NB4 (cell line): ENCODE measurements at regions not wholly inside any gene's neighbourhood (a gene's known extent, or its start where the extent isn't known, plus 50 kb on each side); places are given as distances from the start of the nearest gene placed in this dataset.

Source experiments
- DNase-seq: peaks from one replicate; pipeline ENCODE4 v3.0.0; 2010; ENCODE audit warnings: low read depth
- H3K4me3 ChIP-seq: one replicate; pipeline ENCODE4 v1.5.1; 2011; ENCODE audit warnings: mild to moderate bottlenecking, low read depth, low read length, moderate library complexity
- MYC ChIP-seq: IDR thresholded peaks from 2 replicates; pipeline ENCODE4 v1.6.1; 2011; ENCODE audit warnings: low read depth, low read length
- POLR2A ChIP-seq: IDR thresholded peaks from 2 replicates; pipeline ENCODE4 v1.6.1; 2011; ENCODE audit warnings: mild to moderate bottlenecking; ENCODE audit not compliant: insufficient read length; ENCODE audit errors: extremely low read depth
- TF ChIP-seq, protein P1 (sequence below): IDR thresholded peaks from one replicate; pipeline ENCODE4 v1.5.1; 2012; ENCODE audit warnings: low read depth, low read length
- TF ChIP-seq, protein P2 (sequence below): IDR thresholded peaks from 2 replicates; pipeline ENCODE4 v1.6.1; 2011; ENCODE audit warnings: low read depth, low read length

DNA sequence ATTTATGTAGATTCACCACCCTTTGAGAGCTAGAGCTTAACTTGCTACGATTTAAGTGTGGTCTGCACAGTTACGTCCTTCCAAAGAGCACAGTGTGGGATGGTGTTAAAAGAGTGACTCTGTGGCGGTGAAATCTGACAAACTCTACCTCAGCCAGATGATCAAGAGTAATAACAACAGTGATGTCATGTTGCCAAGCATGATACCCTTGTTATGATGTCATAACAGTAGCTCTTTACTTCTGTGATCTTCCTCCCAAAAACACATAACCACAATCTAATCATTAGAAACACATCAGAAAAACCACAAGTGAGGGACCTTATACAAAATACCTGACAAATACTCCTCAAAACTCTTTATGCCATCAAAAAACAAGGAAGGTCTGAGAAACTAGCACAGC lies 649.3 kb downstream of the POM121L12 start:
- DNase-seq, result no peak
- H3K4me3 ChIP-seq, result no peak overlapping the region
- TF ChIP-seq, protein P1, sequence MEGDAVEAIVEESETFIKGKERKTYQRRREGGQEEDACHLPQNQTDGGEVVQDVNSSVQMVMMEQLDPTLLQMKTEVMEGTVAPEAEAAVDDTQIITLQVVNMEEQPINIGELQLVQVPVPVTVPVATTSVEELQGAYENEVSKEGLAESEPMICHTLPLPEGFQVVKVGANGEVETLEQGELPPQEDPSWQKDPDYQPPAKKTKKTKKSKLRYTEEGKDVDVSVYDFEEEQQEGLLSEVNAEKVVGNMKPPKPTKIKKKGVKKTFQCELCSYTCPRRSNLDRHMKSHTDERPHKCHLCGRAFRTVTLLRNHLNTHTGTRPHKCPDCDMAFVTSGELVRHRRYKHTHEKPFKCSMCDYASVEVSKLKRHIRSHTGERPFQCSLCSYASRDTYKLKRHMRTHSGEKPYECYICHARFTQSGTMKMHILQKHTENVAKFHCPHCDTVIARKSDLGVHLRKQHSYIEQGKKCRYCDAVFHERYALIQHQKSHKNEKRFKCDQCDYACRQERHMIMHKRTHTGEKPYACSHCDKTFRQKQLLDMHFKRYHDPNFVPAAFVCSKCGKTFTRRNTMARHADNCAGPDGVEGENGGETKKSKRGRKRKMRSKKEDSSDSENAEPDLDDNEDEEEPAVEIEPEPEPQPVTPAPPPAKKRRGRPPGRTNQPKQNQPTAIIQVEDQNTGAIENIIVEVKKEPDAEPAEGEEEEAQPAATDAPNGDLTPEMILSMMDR, result no peak
- TF ChIP-seq POLR2A, result no peak
- no peak for TF ChIP-seq MYC
- TF ChIP-seq, protein P2, sequence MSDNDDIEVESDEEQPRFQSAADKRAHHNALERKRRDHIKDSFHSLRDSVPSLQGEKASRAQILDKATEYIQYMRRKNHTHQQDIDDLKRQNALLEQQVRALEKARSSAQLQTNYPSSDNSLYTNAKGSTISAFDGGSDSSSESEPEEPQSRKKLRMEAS, result no peak

DNA sequence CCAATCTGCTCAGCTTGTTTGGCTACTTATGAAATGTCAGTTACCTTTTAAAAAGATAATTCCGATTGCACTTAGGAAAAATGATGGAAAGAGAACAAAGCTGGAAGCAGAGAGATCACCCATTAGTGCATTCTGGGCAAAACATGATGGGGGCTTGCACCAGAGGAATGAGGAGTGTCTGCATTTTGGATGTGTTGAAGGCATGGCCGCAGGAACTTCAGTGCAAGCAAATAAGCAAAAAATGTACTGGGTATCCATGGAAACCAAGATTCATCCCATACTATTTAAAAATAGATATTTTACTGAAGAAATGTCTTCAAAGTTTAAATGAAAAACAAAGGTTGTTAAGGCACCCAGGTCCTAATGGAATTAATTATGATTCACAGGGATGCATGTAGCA lies 655.0 kb downstream of the POM121L12 start:
- DNase-seq, result no peak
- TF ChIP-seq, protein P1, result no peak
- TF ChIP-seq MYC (no peak), POLR2A (no peak)
- TF ChIP-seq, protein P2, result no peak
- no peak overlapping the region for H3K4me3 ChIP-seq

DNA sequence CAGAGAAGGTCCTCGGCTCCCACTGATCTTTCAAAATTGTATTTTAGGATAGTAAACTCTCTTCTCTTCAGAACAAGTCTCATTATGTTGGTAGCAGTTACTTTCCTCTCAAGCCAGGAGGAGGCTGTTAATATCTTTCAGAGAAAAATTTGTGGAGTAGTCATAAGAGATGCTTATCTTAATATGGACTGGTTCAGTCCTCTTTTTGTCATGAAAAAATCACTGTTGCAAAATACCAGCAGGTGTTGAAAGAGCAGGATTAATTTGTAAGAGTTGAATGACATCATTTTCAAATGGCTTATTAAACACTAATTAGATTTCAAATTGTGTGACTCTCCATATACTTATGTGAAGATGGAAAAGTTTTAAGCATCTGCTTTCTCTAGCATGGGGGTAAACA lies 662.5 kb downstream of the POM121L12 start:
- TF ChIP-seq, protein P1, result no peak
- no peak overlapping the region for H3K4me3 ChIP-seq
- DNase-seq, result no peak

DNA sequence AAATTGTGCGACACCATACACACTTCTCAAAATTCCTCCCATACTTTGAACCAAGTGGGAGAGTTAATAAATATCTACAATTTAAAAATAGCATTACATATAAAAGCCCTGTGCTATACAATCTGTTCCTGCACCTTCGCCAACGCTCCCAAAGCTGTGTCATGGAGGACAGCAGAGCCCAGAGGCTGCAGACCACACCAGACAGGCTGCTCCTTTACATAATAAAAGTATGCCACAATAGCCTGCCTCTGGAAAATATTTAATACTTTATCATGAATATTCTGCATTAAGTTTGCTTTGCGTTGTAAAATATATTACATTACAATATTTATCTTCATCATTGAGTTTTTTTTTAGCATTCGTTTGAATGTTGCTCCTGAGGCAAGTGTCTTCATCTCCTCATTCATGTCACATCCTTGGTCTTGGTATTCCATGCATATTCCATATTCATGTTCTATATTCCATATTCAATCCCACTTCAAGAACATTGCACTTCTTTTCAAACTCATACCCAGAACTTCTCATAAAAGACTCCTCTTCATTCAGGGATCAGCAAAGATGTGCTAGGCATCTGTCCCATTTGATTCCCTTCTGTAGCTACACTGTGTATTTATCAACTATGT lies 663.9 kb downstream of the POM121L12 start:
- TF ChIP-seq POLR2A (no peak), MYC (no peak)
- TF ChIP-seq, protein P2, result no peak
- TF ChIP-seq, protein P1, result no peak
- DNase-seq, result no peak
- H3K4me3 ChIP-seq, result no peak overlapping the region

DNA sequence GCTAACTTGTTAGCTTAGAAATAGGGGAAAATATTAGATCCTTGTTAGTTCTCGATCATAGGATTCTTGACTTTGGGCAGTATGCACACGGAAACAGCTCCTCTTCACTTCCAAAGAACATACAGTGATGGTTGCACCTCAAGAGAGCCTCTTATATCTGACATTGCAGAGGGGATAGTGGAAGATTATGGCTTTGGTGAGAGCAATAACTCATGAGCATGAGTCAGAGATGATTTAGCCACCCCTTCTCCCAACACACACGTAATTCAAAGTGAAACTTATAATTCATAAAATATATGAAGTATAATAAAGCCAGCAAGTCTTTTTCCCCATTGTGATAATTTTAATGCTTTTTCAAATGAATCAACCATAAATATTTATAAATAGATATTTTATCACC lies 683.7 kb downstream of the POM121L12 start:
- no peak for TF ChIP-seq POLR2A
- TF ChIP-seq, protein P2, result no peak
- TF ChIP-seq, protein P1, result no peak
- TF ChIP-seq MYC, result no peak
- H3K4me3 ChIP-seq, result no peak overlapping the region
- no peak for DNase-seq

DNA sequence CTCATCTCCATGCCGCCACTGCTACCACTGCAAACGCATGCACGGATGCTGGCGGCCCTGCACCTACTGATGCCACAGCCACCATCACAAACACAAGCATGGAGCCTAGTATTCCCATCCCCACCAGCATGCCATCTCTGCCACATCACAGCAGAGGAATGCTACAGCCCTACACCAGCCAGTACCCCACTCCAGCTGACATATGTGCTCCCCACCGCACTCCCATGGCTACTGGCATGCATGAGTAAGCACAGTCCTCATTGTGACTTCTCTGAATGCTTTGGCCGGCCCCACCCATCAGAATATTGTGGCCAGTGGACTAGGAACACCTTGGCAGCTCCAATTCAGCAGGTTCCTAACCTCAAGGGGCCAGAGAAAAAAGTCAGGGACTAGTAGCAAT lies 705.5 kb downstream of the POM121L12 start:
- DNase-seq, result no peak
- no peak overlapping the region for H3K4me3 ChIP-seq
- TF ChIP-seq, protein P1, result no peak
- TF ChIP-seq, protein P2, result no peak
- TF ChIP-seq MYC (no peak), POLR2A (no peak)
